K562 (cell line): ENCODE measurements at regions not wholly inside any gene's neighbourhood (a gene's known extent, or its start where the extent isn't known, plus 50 kb on each side); places are given as distances from the start of the nearest gene placed in this dataset.

ENCODE experiments used
- POLR2A ChIP-seq: fragments of 450-650 bp; conservative IDR thresholded peaks from 2 replicates; pipeline ENCODE4 v1.6.1; 2016
- POLR2AphosphoS2 ChIP-seq: IDR thresholded peaks from 2 replicates; pipeline ENCODE4 v1.6.1; 2012; ENCODE audit warnings: low read length, improper control_type of control experiment
- SP1 ChIP-seq: sonication (generic); formaldehyde crosslinking; IDR thresholded peaks from 2 replicates; pipeline ENCODE4 v1.8.1; 2022; ENCODE audit warnings: mild to moderate bottlenecking, missing genetic modification reagents
- ZNF785 ChIP-seq: fragments of 250-450 bp; sonication (Bioruptor Pico); IDR thresholded peaks from 2 replicates; pipeline ENCODE4 v1.4.0; 2020; ENCODE audit warnings: mild to moderate bottlenecking
- TF ChIP-seq, protein P1 (sequence below): sonication (generic); formaldehyde crosslinking; IDR thresholded peaks from 2 replicates; pipeline ENCODE4 v1.8.0; 2022; ENCODE audit warnings: missing genetic modification reagents, mild to moderate bottlenecking, moderate library complexity, borderline replicate concordance
- TF ChIP-seq, protein P2 (sequence below), 3 experiments: IDR thresholded peaks in 2 of 3; conservative IDR thresholded peaks in 1 of 3; 2 replicates each; pipeline ENCODE4 v1.5.1; 2011 to 2012; ENCODE audit warnings: low read length in 3 of 3, mild to moderate bottlenecking in 3 of 3, control low read depth in 2 of 3, improper control_type of control experiment in 1 of 3, inconsistent platforms in 1 of 3, low read depth in 1 of 3, mixed read lengths in 1 of 3, moderate library complexity in 1 of 3; ENCODE audit not compliant: insufficient read depth in 2 of 3

DNA sequence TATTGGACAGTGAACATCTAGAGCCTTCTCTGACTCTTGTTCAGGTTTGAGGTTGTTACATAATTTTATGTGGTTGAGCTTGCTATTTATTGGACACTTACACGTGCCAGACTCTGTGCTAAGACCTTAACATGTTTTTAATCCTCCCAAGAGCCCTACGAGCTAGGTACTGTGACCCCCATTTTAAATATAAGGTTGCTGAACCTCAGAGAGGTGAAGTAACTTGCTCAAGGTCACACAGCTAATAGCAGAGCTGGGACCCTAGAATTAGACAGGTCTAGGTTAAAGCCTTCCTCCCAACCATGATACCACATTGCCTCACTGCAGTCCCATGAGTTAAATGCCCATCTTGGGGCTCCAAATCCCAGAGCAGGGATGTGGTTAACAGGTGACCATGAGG is 135.7 kb upstream of the PITX1 start:
- TF ChIP-seq SP1 (CRISPR knock-in tag) (no peak), ZNF785 (no peak), POLR2A (no peak), POLR2AphosphoS2 (no peak)
- TF ChIP-seq, protein P1, sequence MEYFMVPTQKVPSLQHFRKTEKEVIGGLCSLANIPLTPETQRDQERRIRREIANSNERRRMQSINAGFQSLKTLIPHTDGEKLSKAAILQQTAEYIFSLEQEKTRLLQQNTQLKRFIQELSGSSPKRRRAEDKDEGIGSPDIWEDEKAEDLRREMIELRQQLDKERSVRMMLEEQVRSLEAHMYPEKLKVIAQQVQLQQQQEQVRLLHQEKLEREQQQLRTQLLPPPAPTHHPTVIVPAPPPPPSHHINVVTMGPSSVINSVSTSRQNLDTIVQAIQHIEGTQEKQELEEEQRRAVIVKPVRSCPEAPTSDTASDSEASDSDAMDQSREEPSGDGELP (CRISPR knock-in tag) = no peak
- TF ChIP-seq, protein P2, sequence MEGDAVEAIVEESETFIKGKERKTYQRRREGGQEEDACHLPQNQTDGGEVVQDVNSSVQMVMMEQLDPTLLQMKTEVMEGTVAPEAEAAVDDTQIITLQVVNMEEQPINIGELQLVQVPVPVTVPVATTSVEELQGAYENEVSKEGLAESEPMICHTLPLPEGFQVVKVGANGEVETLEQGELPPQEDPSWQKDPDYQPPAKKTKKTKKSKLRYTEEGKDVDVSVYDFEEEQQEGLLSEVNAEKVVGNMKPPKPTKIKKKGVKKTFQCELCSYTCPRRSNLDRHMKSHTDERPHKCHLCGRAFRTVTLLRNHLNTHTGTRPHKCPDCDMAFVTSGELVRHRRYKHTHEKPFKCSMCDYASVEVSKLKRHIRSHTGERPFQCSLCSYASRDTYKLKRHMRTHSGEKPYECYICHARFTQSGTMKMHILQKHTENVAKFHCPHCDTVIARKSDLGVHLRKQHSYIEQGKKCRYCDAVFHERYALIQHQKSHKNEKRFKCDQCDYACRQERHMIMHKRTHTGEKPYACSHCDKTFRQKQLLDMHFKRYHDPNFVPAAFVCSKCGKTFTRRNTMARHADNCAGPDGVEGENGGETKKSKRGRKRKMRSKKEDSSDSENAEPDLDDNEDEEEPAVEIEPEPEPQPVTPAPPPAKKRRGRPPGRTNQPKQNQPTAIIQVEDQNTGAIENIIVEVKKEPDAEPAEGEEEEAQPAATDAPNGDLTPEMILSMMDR (IDR thresholded peaks at IDR 0.05 in 2 of 3, conservative IDR thresholded peaks at IDR 0.05 in 1 of 3; ENCODE audit: insufficient read depth in 2 of 3, low read depth in 1 of 3, low read length in 3 of 3) = no peak
